ENCODE measurements at regions not wholly inside any gene's neighbourhood (a gene's known extent, or its start where the extent isn't known, plus 50 kb on each side); places are given as distances from the start of the nearest gene placed in this dataset.
"Not testable (repeated sequence)": the region's sequence is repeated elsewhere in the genome, so short reads cannot be mapped to it uniquely, and the experiment has no call there.

GRCh38 chr16:59684911-59685310, 950.8 kb upstream of the GOT2 start:
- no peak for DNase-seq

GRCh38 chr16:59683709-59684108, 949.6 kb upstream of the GOT2 start:
- no peak for DNase-seq

- DNase-seq = peak; percentile 53
Observed at GRCh38 chr16:59665618-59666220, 931.6 kb upstream of the GOT2 start.

- DNase-seq = no peak
Observed at GRCh38 chr16:59658572-59658971, 924.5 kb upstream of the GOT2 start.

GRCh38 chr16:59655031-59655430, 920.9 kb upstream of the GOT2 start:
- no peak for DNase-seq

- DNase-seq = no peak
Observed at GRCh38 chr16:59654455-59654854, 920.3 kb upstream of the GOT2 start.

GRCh38 chr16:59651662-59652061, 917.5 kb upstream of the GOT2 start:
- DNase-seq = no peak

GRCh38 chr16:59645194-59645593, 911.1 kb upstream of the GOT2 start:
- no peak for DNase-seq

- no peak for DNase-seq
Observed at GRCh38 chr16:59635674-59636073, 901.6 kb upstream of the GOT2 start.

GRCh38 chr16:59634951-59635350, 900.8 kb upstream of the GOT2 start:
- no peak for DNase-seq

GRCh38 chr16:59634004-59634579, 900.0 kb upstream of the GOT2 start:
- DNase-seq = no peak

- DNase-seq = no peak
Observed at GRCh38 chr16:59632276-59632855, 898.2 kb upstream of the GOT2 start.

- not testable (repeated sequence) for DNase-seq
Observed at GRCh38 chr16:59624381-59624780, 890.3 kb upstream of the GOT2 start.

- no peak for DNase-seq
Observed at GRCh38 chr16:59614466-59615240, 880.5 kb upstream of the GOT2 start.

- not testable (repeated sequence) for DNase-seq
Observed at GRCh38 chr16:59612910-59613620, 878.9 kb upstream of the GOT2 start.

- DNase-seq = no peak
Observed at GRCh38 chr16:59612094-59612493, 878.0 kb upstream of the GOT2 start.

GRCh38 chr16:59611556-59611955, 877.4 kb upstream of the GOT2 start:
- DNase-seq = no peak

GRCh38 chr16:59605706-59606105, 871.6 kb upstream of the GOT2 start:
- DNase-seq = no peak

- no peak for DNase-seq
Observed at GRCh38 chr16:59604354-59604753, 870.2 kb upstream of the GOT2 start.

GRCh38 chr16:59601452-59601851, 867.3 kb upstream of the GOT2 start:
- DNase-seq = no peak

GRCh38 chr16:59597269-59597668, 863.2 kb upstream of the GOT2 start:
- no peak for DNase-seq

GRCh38 chr16:59596693-59597092, 862.6 kb upstream of the GOT2 start:
- no peak for DNase-seq

GRCh38 chr16:59593194-59593661, 859.1 kb upstream of the GOT2 start:
- DNase-seq = no peak
